Uterus (tissue), 2 donors: ENCODE measurements at regions not wholly inside any gene's neighbourhood (a gene's known extent, or its start where the extent isn't known, plus 50 kb on each side); places are given as distances from the start of the nearest gene placed in this dataset.

ENCODE experiments used
- POLR2A ChIP-seq, 2 donors: fragments of 450-650 bp; IDR thresholded peaks; one replicate each; pipeline ENCODE4 v1.6.1; 2016; ENCODE audit warnings: antibody characterized with exemption in 2 of 2, mild to moderate bottlenecking in 1 of 2, moderate library complexity in 1 of 2
- TF ChIP-seq, protein P1 (sequence below), 4 experiments: fragments of 200-600 bp in 2 of 4; fragments of 450-650 bp in 2 of 4; sonication (generic) in 2 of 4; IDR thresholded peaks; one replicate each; pipeline ENCODE4 v1.5.1; 2016 to 2019; ENCODE audit warnings: antibody characterized with exemption in 4 of 4, mild to moderate bottlenecking in 2 of 4, moderate library complexity in 1 of 4

DNA sequence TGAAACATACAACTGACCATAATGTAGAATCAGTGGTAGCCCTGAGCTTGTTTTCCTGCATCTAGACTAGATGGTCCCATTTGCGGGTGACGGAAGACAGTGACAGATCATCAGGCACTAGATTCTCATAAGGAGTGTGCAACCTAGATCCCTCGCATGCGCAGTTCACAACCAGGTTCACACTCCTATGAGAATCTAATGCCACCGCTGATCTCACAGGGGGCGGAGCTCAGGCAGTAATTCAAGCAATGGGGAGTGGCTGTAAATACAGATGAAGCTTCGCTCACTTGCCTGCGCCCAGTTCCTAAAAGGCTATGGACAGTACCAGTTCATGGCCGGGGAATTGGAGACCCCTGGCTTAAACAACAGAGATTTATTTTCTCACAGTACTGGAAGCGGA, 656.3 kb downstream of the HS3ST4 start:
- TF ChIP-seq POLR2A (IDR thresholded peaks at IDR 0.05), result no peak
- TF ChIP-seq, protein P1, sequence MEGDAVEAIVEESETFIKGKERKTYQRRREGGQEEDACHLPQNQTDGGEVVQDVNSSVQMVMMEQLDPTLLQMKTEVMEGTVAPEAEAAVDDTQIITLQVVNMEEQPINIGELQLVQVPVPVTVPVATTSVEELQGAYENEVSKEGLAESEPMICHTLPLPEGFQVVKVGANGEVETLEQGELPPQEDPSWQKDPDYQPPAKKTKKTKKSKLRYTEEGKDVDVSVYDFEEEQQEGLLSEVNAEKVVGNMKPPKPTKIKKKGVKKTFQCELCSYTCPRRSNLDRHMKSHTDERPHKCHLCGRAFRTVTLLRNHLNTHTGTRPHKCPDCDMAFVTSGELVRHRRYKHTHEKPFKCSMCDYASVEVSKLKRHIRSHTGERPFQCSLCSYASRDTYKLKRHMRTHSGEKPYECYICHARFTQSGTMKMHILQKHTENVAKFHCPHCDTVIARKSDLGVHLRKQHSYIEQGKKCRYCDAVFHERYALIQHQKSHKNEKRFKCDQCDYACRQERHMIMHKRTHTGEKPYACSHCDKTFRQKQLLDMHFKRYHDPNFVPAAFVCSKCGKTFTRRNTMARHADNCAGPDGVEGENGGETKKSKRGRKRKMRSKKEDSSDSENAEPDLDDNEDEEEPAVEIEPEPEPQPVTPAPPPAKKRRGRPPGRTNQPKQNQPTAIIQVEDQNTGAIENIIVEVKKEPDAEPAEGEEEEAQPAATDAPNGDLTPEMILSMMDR (IDR thresholded peaks at IDR 0.05), result no peak
